ENCODE measurements at regions not wholly inside any gene's neighbourhood (a gene's known extent, or its start where the extent isn't known, plus 50 kb on each side); places are given as distances from the start of the nearest gene placed in this dataset.

- Histone ChIP-seq H3K27ac (ENCODE audit: low read length) (no peak overlapping the region), H3K4me3 (ENCODE audit: low read depth in 1 of 2, low read length in 2 of 2) (no peak overlapping the region), H3K4me2 (ENCODE audit: insufficient read depth, low read length) (no peak overlapping the region), H3K9ac (ENCODE audit: low read depth, low read length) (no peak overlapping the region), H3K4me1 (ENCODE audit: insufficient read depth, low read length) (no peaks in the 10 kb centered on the region), H3K9me3 (ENCODE audit: insufficient read depth, low read length, severe bottlenecking) (no peaks in the 10 kb centered on the region), H3K79me2 (ENCODE audit: insufficient read depth, low read length) (no peaks in the 10 kb centered on the region), H3K36me3 (ENCODE audit: insufficient read depth, low read length) (no peaks in the 10 kb centered on the region), H2AFZ (ENCODE audit: low read depth, low read length) (no peak overlapping the region), H3K27me3 (ENCODE audit: insufficient read depth, low read length, poor library complexity) (no peaks in the 10 kb centered on the region), H4K20me1 (ENCODE audit: insufficient read depth, low read length) (no peaks in the 10 kb centered on the region)
- ATAC-seq (ENCODE audit: insufficient read depth, low read depth) (no peak), DNase-seq (no peak)
- TF ChIP-seq EZH2 (IDR thresholded peaks at IDR 0.05; ENCODE audit: borderline replicate concordance, low read depth, low read length, severe bottlenecking), result no peak
- TF ChIP-seq, protein P1, sequence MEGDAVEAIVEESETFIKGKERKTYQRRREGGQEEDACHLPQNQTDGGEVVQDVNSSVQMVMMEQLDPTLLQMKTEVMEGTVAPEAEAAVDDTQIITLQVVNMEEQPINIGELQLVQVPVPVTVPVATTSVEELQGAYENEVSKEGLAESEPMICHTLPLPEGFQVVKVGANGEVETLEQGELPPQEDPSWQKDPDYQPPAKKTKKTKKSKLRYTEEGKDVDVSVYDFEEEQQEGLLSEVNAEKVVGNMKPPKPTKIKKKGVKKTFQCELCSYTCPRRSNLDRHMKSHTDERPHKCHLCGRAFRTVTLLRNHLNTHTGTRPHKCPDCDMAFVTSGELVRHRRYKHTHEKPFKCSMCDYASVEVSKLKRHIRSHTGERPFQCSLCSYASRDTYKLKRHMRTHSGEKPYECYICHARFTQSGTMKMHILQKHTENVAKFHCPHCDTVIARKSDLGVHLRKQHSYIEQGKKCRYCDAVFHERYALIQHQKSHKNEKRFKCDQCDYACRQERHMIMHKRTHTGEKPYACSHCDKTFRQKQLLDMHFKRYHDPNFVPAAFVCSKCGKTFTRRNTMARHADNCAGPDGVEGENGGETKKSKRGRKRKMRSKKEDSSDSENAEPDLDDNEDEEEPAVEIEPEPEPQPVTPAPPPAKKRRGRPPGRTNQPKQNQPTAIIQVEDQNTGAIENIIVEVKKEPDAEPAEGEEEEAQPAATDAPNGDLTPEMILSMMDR (IDR thresholded peaks at IDR 0.05; ENCODE audit: borderline replicate concordance, extremely low read depth, low read length, poor library complexity, severe bottlenecking), result no peak
Observed at GRCh38 chr7:10316488-10316887, 657.2 kb upstream of the PHF14 start.

DNA sequence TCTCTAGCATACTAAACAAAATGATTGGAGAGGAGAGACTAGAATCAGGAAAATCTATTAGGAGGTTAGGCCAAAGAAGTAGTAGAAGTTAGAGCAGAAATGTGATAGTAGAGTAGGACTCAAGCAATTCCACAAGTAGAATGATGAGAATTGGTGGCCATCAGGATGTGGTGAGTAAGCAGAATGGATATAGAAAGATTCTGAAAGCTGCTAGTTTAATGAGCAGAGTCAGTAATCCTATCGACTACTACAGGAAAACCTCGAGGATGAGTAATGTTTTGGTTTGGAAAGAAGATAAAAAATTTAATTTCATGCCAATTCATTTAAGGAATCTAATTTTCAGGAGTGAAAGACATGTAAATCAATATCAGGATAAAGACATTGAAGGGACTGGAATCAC is 648.3 kb upstream of the PHF14 start:
- H2AFZ ChIP-seq (ENCODE audit: low read depth, low read length), result no peak overlapping the region
- no peak overlapping the region for H3K4me2 ChIP-seq (ENCODE audit: insufficient read depth, low read length)
- TF ChIP-seq, protein P1 (IDR thresholded peaks at IDR 0.05; ENCODE audit: borderline replicate concordance, extremely low read depth, low read length, poor library complexity, severe bottlenecking), result no peak
- no peak for TF ChIP-seq EZH2 (IDR thresholded peaks at IDR 0.05; ENCODE audit: borderline replicate concordance, low read depth, low read length, severe bottlenecking)
- no peaks in the 10 kb centered on the region for H4K20me1 ChIP-seq (ENCODE audit: insufficient read depth, low read length)
- H3K9ac ChIP-seq (ENCODE audit: low read depth, low read length), result no peak overlapping the region
- H3K27ac ChIP-seq (ENCODE audit: low read length), result no peak overlapping the region
- no peaks in the 10 kb centered on the region for H3K36me3 ChIP-seq (ENCODE audit: insufficient read depth, low read length)
- H3K4me1 ChIP-seq (ENCODE audit: insufficient read depth, low read length), result no peaks in the 10 kb centered on the region
- no peaks in the 10 kb centered on the region for H3K79me2 ChIP-seq (ENCODE audit: insufficient read depth, low read length)
- ATAC-seq (ENCODE audit: insufficient read depth, low read depth) (no peak), DNase-seq (no peak)
- no peak overlapping the region for H3K4me3 ChIP-seq (ENCODE audit: low read depth in 1 of 2, low read length in 2 of 2)
- no peaks in the 10 kb centered on the region for H3K27me3 ChIP-seq (ENCODE audit: insufficient read depth, low read length, poor library complexity)
- no peaks in the 10 kb centered on the region for H3K9me3 ChIP-seq (ENCODE audit: insufficient read depth, low read length, severe bottlenecking)

DNA sequence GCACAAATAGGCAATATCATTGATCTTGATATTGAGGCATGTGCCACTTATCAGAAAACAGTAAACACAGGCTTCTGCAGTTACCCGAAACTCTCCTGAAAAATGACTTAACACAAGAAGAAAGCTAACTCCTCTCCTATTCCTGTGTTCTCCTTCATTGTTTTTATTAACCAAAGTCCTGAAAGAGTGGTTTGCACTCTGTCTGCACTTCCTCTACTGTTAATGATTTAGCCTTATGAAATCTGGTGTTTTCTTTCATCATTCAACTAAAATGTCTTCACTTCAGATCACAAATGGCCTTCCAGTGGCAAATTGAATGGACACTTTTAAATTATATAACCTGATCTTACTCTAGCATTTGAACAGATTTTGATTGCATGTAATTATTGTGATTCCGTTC is 630.6 kb upstream of the PHF14 start:
- Histone ChIP-seq H3K9ac (ENCODE audit: low read depth, low read length) (no peak overlapping the region), H3K4me3 (ENCODE audit: low read depth in 1 of 2, low read length in 2 of 2) (no peak overlapping the region), H3K36me3 (ENCODE audit: insufficient read depth, low read length) (no peaks in the 10 kb centered on the region), H3K4me2 (ENCODE audit: insufficient read depth, low read length) (no peak overlapping the region), H3K4me1 (ENCODE audit: insufficient read depth, low read length) (no peaks in the 10 kb centered on the region), H4K20me1 (ENCODE audit: insufficient read depth, low read length) (no peaks in the 10 kb centered on the region), H2AFZ (ENCODE audit: low read depth, low read length) (no peak overlapping the region), H3K27ac (ENCODE audit: low read length) (no peak overlapping the region), H3K27me3 (ENCODE audit: insufficient read depth, low read length, poor library complexity) (no peaks in the 10 kb centered on the region), H3K9me3 (ENCODE audit: insufficient read depth, low read length, severe bottlenecking) (no peaks in the 10 kb centered on the region), H3K79me2 (ENCODE audit: insufficient read depth, low read length) (no peaks in the 10 kb centered on the region)
- ATAC-seq (ENCODE audit: insufficient read depth, low read depth), result no peak
- DNase-seq, result no peak
- TF ChIP-seq, protein P1 (IDR thresholded peaks at IDR 0.05; ENCODE audit: borderline replicate concordance, extremely low read depth, low read length, poor library complexity, severe bottlenecking), result no peak
- no peak for TF ChIP-seq EZH2 (IDR thresholded peaks at IDR 0.05; ENCODE audit: borderline replicate concordance, low read depth, low read length, severe bottlenecking)

GRCh38 chr7:10346032-10346431 is 627.6 kb upstream of the PHF14 start:
- no peaks in the 10 kb centered on the region for H4K20me1 ChIP-seq (ENCODE audit: insufficient read depth, low read length)
- no peaks in the 10 kb centered on the region for H3K4me1 ChIP-seq (ENCODE audit: insufficient read depth, low read length)
- no peaks in the 10 kb centered on the region for H3K27me3 ChIP-seq (ENCODE audit: insufficient read depth, low read length, poor library complexity)
- no peak overlapping the region for H3K9ac ChIP-seq (ENCODE audit: low read depth, low read length)
- DNase-seq (no peak), ATAC-seq (ENCODE audit: insufficient read depth, low read depth) (no peak)
- no peaks in the 10 kb centered on the region for H3K9me3 ChIP-seq (ENCODE audit: insufficient read depth, low read length, severe bottlenecking)
- no peaks in the 10 kb centered on the region for H3K36me3 ChIP-seq (ENCODE audit: insufficient read depth, low read length)
- H2AFZ ChIP-seq (ENCODE audit: low read depth, low read length), result no peak overlapping the region
- no peak overlapping the region for H3K4me3 ChIP-seq (ENCODE audit: low read depth in 1 of 2, low read length in 2 of 2)
- TF ChIP-seq, protein P1 (IDR thresholded peaks at IDR 0.05; ENCODE audit: borderline replicate concordance, extremely low read depth, low read length, poor library complexity, severe bottlenecking), result no peak
- no peak for TF ChIP-seq EZH2 (IDR thresholded peaks at IDR 0.05; ENCODE audit: borderline replicate concordance, low read depth, low read length, severe bottlenecking)
- no peak overlapping the region for H3K4me2 ChIP-seq (ENCODE audit: insufficient read depth, low read length)
- no peak overlapping the region for H3K27ac ChIP-seq (ENCODE audit: low read length)
- H3K79me2 ChIP-seq (ENCODE audit: insufficient read depth, low read length), result no peaks in the 10 kb centered on the region
